WTC11 (cell line): ENCODE measurements at regions not wholly inside any gene's neighbourhood (a gene's known extent, or its start where the extent isn't known, plus 50 kb on each side); places are given as distances from the start of the nearest gene placed in this dataset.

Source experiments
- ATAC-seq: fragments of 200-7000 bp; cut with Tn5 transposase; 2 replicates; pipeline ENCODE4 v1.10.0; 2021; ENCODE audit warnings: mild to moderate bottlenecking, moderate library complexity
- CTCF ChIA-PET: fragments of 300-600 bp; sonication (Branson Sonifier 250); formaldehyde crosslinking; loops from one replicate; lab custom pipeline; 2021; ENCODE audit warnings: antibody characterized with exemption; lab: Charles Lee
- POLR2A ChIA-PET: fragments of 350-600 bp; sonication (Branson Sonifier 250); formaldehyde crosslinking; loops from one replicate; lab custom pipeline; 2021; ENCODE audit warnings: antibody characterized with exemption; lab: Charles Lee
- DNase-seq: peaks from one replicate; pipeline ENCODE4 v3.0.0; 2021; ENCODE audit warnings: low spot score
- H3K27ac Mint-ChIP-seq: 2 replicates; pipeline ENCODE4 v1.8.0; 2021; ENCODE audit warnings: mixed read lengths
- H3K27me3 Mint-ChIP-seq: 2 replicates; pipeline ENCODE4 v1.8.0; 2021; ENCODE audit warnings: low read depth, mild to moderate bottlenecking, moderate library complexity, mixed read lengths
- H3K36me3 Mint-ChIP-seq: 2 replicates; pipeline ENCODE4 v1.8.0; 2021; ENCODE audit warnings: mixed read lengths
- H3K4me1 Mint-ChIP-seq: 2 replicates; pipeline ENCODE4 v1.8.0; 2022; ENCODE audit warnings: mixed read lengths
- H3K4me3 Mint-ChIP-seq: 2 replicates; pipeline ENCODE4 v1.8.0; 2021; ENCODE audit warnings: mild to moderate bottlenecking, moderate library complexity, mixed read lengths
- H3K9me3 Mint-ChIP-seq: 2 replicates; pipeline ENCODE4 v1.8.0; 2021; ENCODE audit warnings: mixed read lengths
- CBFB ChIP-seq: sonication (generic); formaldehyde crosslinking; IDR thresholded peaks from 2 replicates; pipeline ENCODE4 v1.8.1; 2022; ENCODE audit warnings: mild to moderate bottlenecking, low read depth, missing genetic modification reagents
- CREB1 ChIP-seq: sonication (generic); formaldehyde crosslinking; IDR thresholded peaks from 2 replicates; pipeline ENCODE4 v1.8.0; 2023; ENCODE audit warnings: mild to moderate bottlenecking, missing genetic modification reagents
- FOXJ3 ChIP-seq: sonication (generic); formaldehyde crosslinking; IDR thresholded peaks from 2 replicates; pipeline ENCODE4 v1.9.0; 2021; ENCODE audit warnings: missing genetic modification reagents, mild to moderate bottlenecking, borderline replicate concordance
- FOXK1 ChIP-seq: sonication (generic); formaldehyde crosslinking; IDR thresholded peaks from 2 replicates; pipeline ENCODE4 v1.8.0; 2022; ENCODE audit warnings: mild to moderate bottlenecking, moderate library complexity, missing genetic modification reagents
- GABPB1 ChIP-seq: sonication (generic); formaldehyde crosslinking; IDR thresholded peaks from 2 replicates; pipeline ENCODE4 v1.8.1; 2023; ENCODE audit warnings: mild to moderate bottlenecking, missing genetic modification reagents
- GRHL2 ChIP-seq: fragments of 250-450 bp; sonication (Bioruptor Pico); IDR thresholded peaks from 2 replicates; pipeline ENCODE4 v1.8.0; 2022; ENCODE audit warnings: mild to moderate bottlenecking, moderate library complexity; ENCODE audit not compliant: insufficient replicate concordance, severe bottlenecking
- IRF2 ChIP-seq: sonication (generic); formaldehyde crosslinking; IDR thresholded peaks from 2 replicates; pipeline ENCODE4 v1.8.0; 2022; ENCODE audit warnings: low read depth, missing genetic modification reagents, borderline replicate concordance
- JAZF1 ChIP-seq: fragments of 250-450 bp; sonication (Bioruptor Pico); IDR thresholded peaks from 2 replicates; pipeline ENCODE4 v1.9.0; 2021; ENCODE audit warnings: moderate library complexity, mild to moderate bottlenecking, inconsistent platforms
- KAT7 ChIP-seq: sonication (generic); formaldehyde crosslinking; IDR thresholded peaks from 2 replicates; pipeline ENCODE4 v1.8.1; 2023; ENCODE audit warnings: missing genetic modification reagents, mild to moderate bottlenecking, borderline replicate concordance
- NFE2L1 ChIP-seq: sonication (generic); formaldehyde crosslinking; IDR thresholded peaks from 2 replicates; pipeline ENCODE4 v1.8.1; 2023; ENCODE audit warnings: missing genetic modification reagents
- NFYB ChIP-seq: sonication (generic); formaldehyde crosslinking; conservative IDR thresholded peaks from 2 replicates; pipeline ENCODE4 v1.8.0; 2022; ENCODE audit warnings: low read depth, missing genetic modification reagents
- SMAD3 ChIP-seq: sonication (generic); formaldehyde crosslinking; IDR thresholded peaks from 2 replicates; pipeline ENCODE4 v1.8.0; 2022; ENCODE audit warnings: missing genetic modification reagents, mild to moderate bottlenecking, borderline replicate concordance
- SMAD4 ChIP-seq: sonication (generic); formaldehyde crosslinking; IDR thresholded peaks from 2 replicates; pipeline ENCODE4 v1.8.0; 2022; ENCODE audit warnings: mild to moderate bottlenecking, missing genetic modification reagents
- TCF7 ChIP-seq: sonication (generic); formaldehyde crosslinking; IDR thresholded peaks from 2 replicates; pipeline ENCODE4 v1.8.0; 2022; ENCODE audit warnings: mild to moderate bottlenecking, low read depth, missing genetic modification reagents, moderate library complexity
- TEAD1 ChIP-seq: sonication (generic); formaldehyde crosslinking; IDR thresholded peaks from 2 replicates; pipeline ENCODE4 v1.8.0; 2022; ENCODE audit warnings: mild to moderate bottlenecking, missing genetic modification reagents
- TEAD4 ChIP-seq: sonication (generic); formaldehyde crosslinking; IDR thresholded peaks from 2 replicates; pipeline ENCODE4 v1.8.0; 2022; ENCODE audit warnings: mild to moderate bottlenecking, missing genetic modification reagents
- ZNF263 ChIP-seq: sonication (generic); formaldehyde crosslinking; IDR thresholded peaks from 2 replicates; pipeline ENCODE4 v1.8.1; 2022; ENCODE audit warnings: low read depth, mild to moderate bottlenecking, moderate library complexity, missing genetic modification reagents
- ZNF317 ChIP-seq: sonication (generic); formaldehyde crosslinking; IDR thresholded peaks from 2 replicates; pipeline ENCODE4 v1.8.1; 2023; ENCODE audit warnings: low read depth, mild to moderate bottlenecking, moderate library complexity, missing genetic modification reagents, borderline replicate concordance
- ZNF396 ChIP-seq: fragments of 250-450 bp; sonication (Bioruptor Pico); IDR thresholded peaks from 2 replicates; pipeline ENCODE4 v1.8.0; 2021; ENCODE audit warnings: mild to moderate bottlenecking, moderate library complexity, borderline replicate concordance
- ZNF671 ChIP-seq: fragments of 250-450 bp; sonication (Bioruptor Pico); IDR thresholded peaks from 2 replicates; pipeline ENCODE4 v1.8.0; 2021; ENCODE audit warnings: mild to moderate bottlenecking
- TF ChIP-seq, protein P1 (sequence below): fragments of 250-450 bp; sonication (Bioruptor Pico); conservative IDR thresholded peaks from 2 replicates; pipeline ENCODE4 v1.9.0; 2021; ENCODE audit warnings: mild to moderate bottlenecking
- TF ChIP-seq, protein P2 (sequence below): sonication (generic); formaldehyde crosslinking; IDR thresholded peaks from 2 replicates; pipeline ENCODE4 v1.8.1; 2023; ENCODE audit warnings: mild to moderate bottlenecking, missing genetic modification reagents, moderate library complexity
- TF ChIP-seq, protein P3 (sequence below): sonication (generic); formaldehyde crosslinking; conservative IDR thresholded peaks from 2 replicates; pipeline ENCODE4 v1.8.1; 2023; ENCODE audit warnings: mild to moderate bottlenecking, low read depth, missing genetic modification reagents, moderate library complexity
- TF ChIP-seq, protein P4 (sequence below): fragments of 250-450 bp; sonication (Bioruptor Pico); IDR thresholded peaks from 2 replicates; pipeline ENCODE4 v1.9.0; 2021; ENCODE audit warnings: moderate library complexity, mild to moderate bottlenecking, inconsistent platforms, borderline replicate concordance
- TF ChIP-seq, protein P5 (sequence below): sonication (generic); formaldehyde crosslinking; IDR thresholded peaks from 2 replicates; pipeline ENCODE4 v1.8.1; 2022; ENCODE audit warnings: low read depth, mild to moderate bottlenecking, moderate library complexity, missing genetic modification reagents, borderline replicate concordance

DNA sequence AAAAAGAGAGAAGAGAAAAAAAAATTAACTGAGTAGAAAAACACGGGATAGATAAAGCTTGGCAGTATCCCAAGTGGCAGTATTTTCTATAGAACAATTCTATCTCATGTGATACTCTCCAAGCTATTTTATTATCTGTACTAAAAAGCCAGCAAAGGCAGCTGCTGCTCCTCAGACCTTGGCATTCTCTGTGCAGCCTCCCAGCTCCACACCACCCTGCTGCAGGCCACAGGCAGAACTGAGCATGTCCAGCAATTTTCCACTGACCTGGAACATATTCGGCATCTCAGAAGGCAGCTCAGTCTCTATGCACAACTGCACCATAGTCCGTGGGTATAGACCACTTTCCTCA lies 1161.4 kb downstream of the IGSF11 start (continued):
- TF ChIP-seq ZNF263 (CRISPR knock-in tag) = no peak
- TF ChIP-seq GRHL2 (CRISPR knock-in tag) = no peak
- no peak for TF ChIP-seq GABPB1 (CRISPR knock-in tag)
- TF ChIP-seq, protein P1, sequence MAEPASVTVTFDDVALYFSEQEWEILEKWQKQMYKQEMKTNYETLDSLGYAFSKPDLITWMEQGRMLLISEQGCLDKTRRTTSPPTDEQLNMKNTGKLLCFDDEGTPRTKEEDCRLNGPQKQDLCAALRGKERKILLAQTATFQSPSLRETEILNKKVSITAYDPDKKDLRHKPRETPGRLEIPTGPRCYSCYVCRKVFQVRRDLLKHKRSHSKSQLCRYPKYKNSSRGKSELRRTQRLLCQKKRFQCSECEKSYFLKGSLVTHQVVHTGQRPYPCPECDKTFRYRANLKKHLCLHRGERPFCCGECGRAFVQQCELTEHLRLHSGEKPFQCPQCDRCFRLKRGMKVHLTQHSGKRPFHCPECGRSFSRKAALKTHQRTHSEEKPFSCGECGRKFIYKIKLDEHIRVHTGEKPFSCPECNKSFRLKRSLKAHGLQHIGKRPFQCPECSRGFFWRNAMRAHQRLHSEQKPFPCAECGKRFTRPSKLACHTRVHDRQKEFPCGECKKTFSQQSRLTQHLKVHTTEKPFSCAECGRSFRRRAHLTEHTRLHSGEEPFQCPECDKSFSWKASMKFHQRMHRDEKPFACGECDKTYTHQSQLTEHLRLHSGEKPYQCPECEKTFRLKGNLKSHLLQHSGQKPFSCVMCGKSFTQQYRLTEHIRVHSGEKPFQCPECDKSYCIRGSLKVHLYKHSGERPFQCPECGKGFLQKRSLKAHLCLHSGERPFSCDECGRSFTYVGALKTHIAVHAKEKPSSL (CRISPR knock-in tag) = no peak
- no peak for TF ChIP-seq CREB1 (CRISPR knock-in tag)

DNA sequence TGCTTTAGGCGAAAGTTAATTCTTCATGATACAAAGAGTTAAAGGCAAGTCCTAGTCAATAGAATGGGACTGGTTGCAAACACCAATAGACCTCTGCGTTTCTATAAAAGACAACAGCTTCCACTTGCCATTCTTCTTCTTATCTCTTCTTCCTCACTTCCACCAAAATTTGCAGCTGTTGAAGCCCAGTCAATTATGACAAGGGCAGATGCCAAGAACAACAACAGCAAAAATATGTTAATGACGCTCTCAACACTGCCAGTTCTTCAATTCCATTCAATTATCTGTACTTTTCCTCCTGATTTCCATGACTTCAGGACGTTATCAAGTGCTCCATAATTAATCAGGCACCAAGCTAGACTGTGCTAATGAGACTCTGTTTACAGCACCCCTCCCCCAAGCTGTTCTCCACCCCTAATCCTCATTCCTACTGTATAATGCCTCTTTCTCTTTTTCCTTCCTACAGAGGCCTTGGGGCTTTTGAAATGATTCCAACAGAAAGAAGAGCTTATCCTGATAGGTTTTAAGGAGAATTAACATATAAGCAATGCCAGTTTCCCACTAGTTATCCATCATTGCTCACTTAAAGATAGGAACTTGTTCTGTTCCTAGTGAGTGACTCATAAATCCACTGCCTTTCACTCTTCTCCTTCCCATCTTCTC lies 1160.5 kb downstream of the IGSF11 start:
- H3K9me3 Mint-ChIP-seq = no peaks in the 10 kb centered on the region
- ATAC-seq (no peak; the same call in none of the 2 replicates), DNase-seq (no peak)
- H3K4me1 Mint-ChIP-seq = peaks cover 8% of the 10 kb centered on the region
- CTCF ChIA-PET = no interaction called here
- no peaks in the 10 kb centered on the region for H3K36me3 Mint-ChIP-seq
- no peaks in the 10 kb centered on the region for H3K27me3 Mint-ChIP-seq
- no peak overlapping the region for H3K4me3 Mint-ChIP-seq
- H3K27ac Mint-ChIP-seq = no peak overlapping the region
- POLR2A ChIA-PET = no interaction called here
- TF ChIP-seq KAT7 (CRISPR knock-in tag) (no peak), NFYB (no peak), NFE2L1 (CRISPR knock-in tag) (no peak), TEAD4 (CRISPR knock-in tag) (no peak), GRHL2 (CRISPR knock-in tag) (no peak), FOXK1 (CRISPR knock-in tag) (no peak)

DNA sequence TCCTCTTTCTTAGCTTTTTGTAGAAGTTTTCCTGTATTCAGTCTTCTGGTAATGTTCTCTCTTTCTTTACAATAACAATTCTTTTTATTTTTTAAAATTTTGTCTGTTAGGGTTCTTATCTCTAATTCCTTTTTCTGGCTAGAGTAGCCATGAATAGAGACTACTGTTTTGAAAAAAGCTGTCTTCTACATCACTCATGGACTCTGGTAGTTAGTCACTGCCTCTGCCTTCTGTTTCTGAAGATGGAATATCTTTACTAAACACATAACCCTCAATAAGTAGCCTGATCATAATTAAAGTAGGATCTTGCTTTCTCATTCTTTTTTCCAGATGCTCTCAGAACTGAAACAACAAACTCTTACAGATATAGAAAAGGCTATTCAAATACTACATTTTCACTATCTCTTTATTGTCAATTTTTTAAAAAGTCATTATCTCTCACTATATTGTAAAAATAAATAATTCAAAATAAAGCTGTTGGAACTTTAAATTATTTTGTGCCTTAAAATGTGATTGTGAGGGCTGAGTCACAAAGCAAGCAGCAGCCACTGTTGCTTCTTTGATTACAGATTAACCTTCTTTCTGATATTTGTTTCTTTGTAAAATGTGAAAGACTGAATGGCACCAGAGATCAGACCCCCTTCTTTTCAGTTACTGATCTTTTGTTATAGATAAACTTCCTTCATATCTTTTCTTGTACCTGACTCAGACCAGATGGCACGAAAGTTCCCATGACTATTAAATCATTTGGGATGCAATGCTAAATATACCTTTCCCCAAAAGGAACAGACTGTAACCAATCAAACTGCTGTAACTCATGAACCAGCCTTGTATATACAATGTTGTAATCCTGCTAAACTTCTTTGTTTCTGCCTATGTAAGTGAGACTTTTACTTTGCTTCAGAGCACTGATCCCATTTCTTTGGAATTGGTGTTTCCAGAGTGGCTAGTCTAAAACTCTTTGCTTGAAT lies 1159.5 kb downstream of the IGSF11 start:
- no peaks in the 10 kb centered on the region for H3K36me3 Mint-ChIP-seq
- DNase-seq = no peak
- no peaks in the 10 kb centered on the region for H3K27me3 Mint-ChIP-seq
- peaks cover 8% of the 10 kb centered on the region for H3K4me1 Mint-ChIP-seq
- CTCF ChIA-PET = interaction anchor here (1.5 kb wide), 1 partner anchor 24 kb away, joined by 4 read pairs; no protein-coding TSS in a partner anchor
- no peak overlapping the region for H3K27ac Mint-ChIP-seq
- POLR2A ChIA-PET = no interaction called here
- H3K4me3 Mint-ChIP-seq = no peak overlapping the region
- no peak for ATAC-seq
- no peaks in the 10 kb centered on the region for H3K9me3 Mint-ChIP-seq
- TF ChIP-seq ZNF396 (CRISPR knock-in tag) (no peak), JAZF1 (CRISPR knock-in tag) (no peak), CBFB (CRISPR knock-in tag) (no peak), SMAD4 (CRISPR knock-in tag) (no peak), FOXJ3 (CRISPR knock-in tag) (no peak), KAT7 (CRISPR knock-in tag) (no peak), ZNF317 (CRISPR knock-in tag) (no peak), TCF7 (no peak), TEAD1 (CRISPR knock-in tag) (no peak), ZNF671 (no peak), SMAD3 (CRISPR knock-in tag) (no peak), IRF2 (CRISPR knock-in tag) (no peak)
- TF ChIP-seq, protein P2, sequence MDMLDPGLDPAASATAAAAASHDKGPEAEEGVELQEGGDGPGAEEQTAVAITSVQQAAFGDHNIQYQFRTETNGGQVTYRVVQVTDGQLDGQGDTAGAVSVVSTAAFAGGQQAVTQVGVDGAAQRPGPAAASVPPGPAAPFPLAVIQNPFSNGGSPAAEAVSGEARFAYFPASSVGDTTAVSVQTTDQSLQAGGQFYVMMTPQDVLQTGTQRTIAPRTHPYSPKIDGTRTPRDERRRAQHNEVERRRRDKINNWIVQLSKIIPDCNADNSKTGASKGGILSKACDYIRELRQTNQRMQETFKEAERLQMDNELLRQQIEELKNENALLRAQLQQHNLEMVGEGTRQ (CRISPR knock-in tag) = no peak
- TF ChIP-seq, protein P3, sequence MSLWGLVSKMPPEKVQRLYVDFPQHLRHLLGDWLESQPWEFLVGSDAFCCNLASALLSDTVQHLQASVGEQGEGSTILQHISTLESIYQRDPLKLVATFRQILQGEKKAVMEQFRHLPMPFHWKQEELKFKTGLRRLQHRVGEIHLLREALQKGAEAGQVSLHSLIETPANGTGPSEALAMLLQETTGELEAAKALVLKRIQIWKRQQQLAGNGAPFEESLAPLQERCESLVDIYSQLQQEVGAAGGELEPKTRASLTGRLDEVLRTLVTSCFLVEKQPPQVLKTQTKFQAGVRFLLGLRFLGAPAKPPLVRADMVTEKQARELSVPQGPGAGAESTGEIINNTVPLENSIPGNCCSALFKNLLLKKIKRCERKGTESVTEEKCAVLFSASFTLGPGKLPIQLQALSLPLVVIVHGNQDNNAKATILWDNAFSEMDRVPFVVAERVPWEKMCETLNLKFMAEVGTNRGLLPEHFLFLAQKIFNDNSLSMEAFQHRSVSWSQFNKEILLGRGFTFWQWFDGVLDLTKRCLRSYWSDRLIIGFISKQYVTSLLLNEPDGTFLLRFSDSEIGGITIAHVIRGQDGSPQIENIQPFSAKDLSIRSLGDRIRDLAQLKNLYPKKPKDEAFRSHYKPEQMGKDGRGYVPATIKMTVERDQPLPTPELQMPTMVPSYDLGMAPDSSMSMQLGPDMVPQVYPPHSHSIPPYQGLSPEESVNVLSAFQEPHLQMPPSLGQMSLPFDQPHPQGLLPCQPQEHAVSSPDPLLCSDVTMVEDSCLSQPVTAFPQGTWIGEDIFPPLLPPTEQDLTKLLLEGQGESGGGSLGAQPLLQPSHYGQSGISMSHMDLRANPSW (CRISPR knock-in tag) = no peak
- TF ChIP-seq, protein P4, sequence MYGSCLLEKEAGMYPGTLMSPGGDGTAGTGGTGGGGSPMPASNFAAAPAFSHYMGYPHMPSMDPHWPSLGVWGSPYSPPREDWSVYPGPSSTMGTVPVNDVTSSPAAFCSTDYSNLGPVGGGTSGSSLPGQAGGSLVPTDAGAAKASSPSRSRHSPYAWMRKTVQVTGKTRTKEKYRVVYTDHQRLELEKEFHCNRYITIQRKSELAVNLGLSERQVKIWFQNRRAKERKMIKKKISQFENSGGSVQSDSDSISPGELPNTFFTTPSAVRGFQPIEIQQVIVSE = no peak
- TF ChIP-seq, protein P5, sequence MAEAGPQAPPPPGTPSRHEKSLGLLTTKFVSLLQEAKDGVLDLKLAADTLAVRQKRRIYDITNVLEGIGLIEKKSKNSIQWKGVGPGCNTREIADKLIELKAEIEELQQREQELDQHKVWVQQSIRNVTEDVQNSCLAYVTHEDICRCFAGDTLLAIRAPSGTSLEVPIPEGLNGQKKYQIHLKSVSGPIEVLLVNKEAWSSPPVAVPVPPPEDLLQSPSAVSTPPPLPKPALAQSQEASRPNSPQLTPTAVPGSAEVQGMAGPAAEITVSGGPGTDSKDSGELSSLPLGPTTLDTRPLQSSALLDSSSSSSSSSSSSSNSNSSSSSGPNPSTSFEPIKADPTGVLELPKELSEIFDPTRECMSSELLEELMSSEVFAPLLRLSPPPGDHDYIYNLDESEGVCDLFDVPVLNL (CRISPR knock-in tag) = no peak
